DOHH2 (cell line): ENCODE measurements at regions not wholly inside any gene's neighbourhood (a gene's known extent, or its start where the extent isn't known, plus 50 kb on each side); places are given as distances from the start of the nearest gene placed in this dataset.

ENCODE experiments used
- H3F3A ChIP-seq: fragments of 200-600 bp; sonication (generic), shearing (Covaris generic); 2 replicates; pipeline ENCODE4 v1.6.0; 2016; ENCODE audit warnings: antibody characterized with exemption, mild to moderate bottlenecking; ENCODE audit not compliant: control insufficient read depth, insufficient read depth
- H3K27ac ChIP-seq: fragments of 200-600 bp; sonication (generic); 2 replicates; pipeline ENCODE4 v1.5.1; 2014; ENCODE audit warnings: low read depth, mild to moderate bottlenecking, low read length, moderate library complexity
- H3K27me3 ChIP-seq: fragments of 200-600 bp; sonication (generic); 2 replicates; pipeline ENCODE4 v1.6.1; 2014; ENCODE audit warnings: mild to moderate bottlenecking, low read length, mixed read lengths; ENCODE audit not compliant: control insufficient read depth
- H3K36me3 ChIP-seq: fragments of 200-600 bp; sonication (generic); 2 replicates; pipeline ENCODE4 v1.6.1; 2014; ENCODE audit warnings: mild to moderate bottlenecking, low read length, moderate library complexity, mixed read lengths; ENCODE audit not compliant: control insufficient read depth
- H3K4me1 ChIP-seq: fragments of 200-600 bp; sonication (generic); 2 replicates; pipeline ENCODE4 v1.6.1; 2014; ENCODE audit warnings: mild to moderate bottlenecking, low read length, mixed read lengths; ENCODE audit not compliant: control insufficient read depth
- H3K4me2 ChIP-seq: fragments of 200-600 bp; sonication (generic); 2 replicates; pipeline ENCODE4 v1.6.0; 2014; ENCODE audit warnings: mild to moderate bottlenecking, low read length, moderate library complexity
- H3K4me3 ChIP-seq: fragments of 200-600 bp; sonication (generic); 2 replicates; pipeline ENCODE4 v1.5.1; 2014; ENCODE audit warnings: mild to moderate bottlenecking, low read length, mixed read lengths
- H3K79me2 ChIP-seq: fragments of 200-600 bp; sonication (generic); 2 replicates; pipeline ENCODE4 v1.6.1; 2014; ENCODE audit warnings: mild to moderate bottlenecking, low read length, mixed read lengths; ENCODE audit not compliant: control insufficient read depth
- H3K9me2 ChIP-seq: fragments of 200-600 bp; sonication (generic); replicated peaks from 2 replicates; pipeline ENCODE4 v1.6.1; 2014; ENCODE audit warnings: mild to moderate bottlenecking, low read length, mixed read lengths; ENCODE audit not compliant: control insufficient read depth
- H3K9me3 ChIP-seq: fragments of 200-600 bp; sonication (generic); 2 replicates; pipeline ENCODE4 v1.6.1; 2014; ENCODE audit warnings: antibody characterized with exemption, low read length, mixed read lengths; ENCODE audit not compliant: control insufficient read depth, insufficient read depth
- H4K20me1 ChIP-seq: fragments of 200-600 bp; sonication (generic); 2 replicates; pipeline ENCODE4 v1.6.0; 2014; ENCODE audit warnings: low read depth, mild to moderate bottlenecking, antibody characterized with exemption, low read length, moderate library complexity; ENCODE audit not compliant: control insufficient read depth, insufficient read depth
- CTCF ChIP-seq: fragments of 200-600 bp; sonication (generic); IDR thresholded peaks from one replicate; pipeline ENCODE4 v1.5.1; 2014; ENCODE audit warnings: antibody characterized with exemption, mild to moderate bottlenecking, low read depth, low read length; ENCODE audit not compliant: poor library complexity, severe bottlenecking
- EZH2phosphoT487 ChIP-seq: fragments of 200-600 bp; sonication (generic); IDR thresholded peaks from 2 replicates; pipeline ENCODE4 v1.6.1; 2017; ENCODE audit warnings: borderline replicate concordance, mild to moderate bottlenecking, antibody characterized with exemption, low read length, moderate library complexity, mixed read lengths

- Histone ChIP-seq H3K36me3 (no peaks in the 10 kb centered on the region), H3K27ac (no peak overlapping the region), H3K4me2 (no peak overlapping the region), H3K27me3 (no peaks in the 10 kb centered on the region), H4K20me1 (no peaks in the 10 kb centered on the region), H3K9me2 (no peaks in the 10 kb centered on the region), H3K79me2 (no peaks in the 10 kb centered on the region), H3F3A (no peaks in the 10 kb centered on the region), H3K4me3 (no peak overlapping the region), H3K4me1 (no peaks in the 10 kb centered on the region), H3K9me3 (no peaks in the 10 kb centered on the region)
- TF ChIP-seq CTCF (no peak), EZH2phosphoT487 (no peak)
Observed at GRCh38 chr15:29418178-29418577, 148.6 kb upstream of the NSMCE3 start.

GRCh38 chr15:29411299-29411698 is 141.7 kb upstream of the NSMCE3 start:
- no peak for TF ChIP-seq EZH2phosphoT487
- Histone ChIP-seq H3K9me3 (no peaks in the 10 kb centered on the region), H3K4me1 (no peaks in the 10 kb centered on the region), H3K27me3 (no peaks in the 10 kb centered on the region), H3F3A (no peaks in the 10 kb centered on the region), H3K4me2 (no peak overlapping the region), H3K36me3 (no peaks in the 10 kb centered on the region), H3K79me2 (no peaks in the 10 kb centered on the region), H3K4me3 (no peak overlapping the region), H4K20me1 (no peaks in the 10 kb centered on the region), H3K9me2 (no peaks in the 10 kb centered on the region), H3K27ac (no peak overlapping the region)

- Histone ChIP-seq H3K4me1 (no peaks in the 10 kb centered on the region), H3F3A (no peaks in the 10 kb centered on the region), H3K9me2 (no peaks in the 10 kb centered on the region), H3K9me3 (no peaks in the 10 kb centered on the region), H3K27ac (no peak overlapping the region), H3K4me2 (no peak overlapping the region), H4K20me1 (no peaks in the 10 kb centered on the region), H3K79me2 (no peaks in the 10 kb centered on the region), H3K27me3 (no peaks in the 10 kb centered on the region), H3K36me3 (no peaks in the 10 kb centered on the region), H3K4me3 (no peak overlapping the region)
- TF ChIP-seq CTCF (no peak), EZH2phosphoT487 (no peak)
Observed at GRCh38 chr15:29410338-29410737, 140.7 kb upstream of the NSMCE3 start.

GRCh38 chr15:29409890-29410289 is 140.3 kb upstream of the NSMCE3 start:
- Histone ChIP-seq H3K4me2 (no peak overlapping the region), H3K27me3 (no peaks in the 10 kb centered on the region), H3K9me2 (no peaks in the 10 kb centered on the region), H3K36me3 (no peaks in the 10 kb centered on the region), H3F3A (no peaks in the 10 kb centered on the region), H3K27ac (no peak overlapping the region), H3K4me3 (no peak overlapping the region), H3K4me1 (no peaks in the 10 kb centered on the region), H3K9me3 (no peaks in the 10 kb centered on the region), H4K20me1 (no peaks in the 10 kb centered on the region), H3K79me2 (no peaks in the 10 kb centered on the region)
- TF ChIP-seq EZH2phosphoT487 (no peak), CTCF (no peak)
